Thyroid gland (tissue), 4 donors: ENCODE measurements at regions not wholly inside any gene's neighbourhood (a gene's known extent, or its start where the extent isn't known, plus 50 kb on each side); places are given as distances from the start of the nearest gene placed in this dataset.
"Not testable (repeated sequence)": the region's sequence is repeated elsewhere in the genome, so short reads cannot be mapped to it uniquely, and the experiment has no call there.

ENCODE experiments used
- POLR2A ChIP-seq, 2 donors: fragments of 450-650 bp; IDR thresholded peaks; one replicate each; pipeline ENCODE4 v1.6.1; 2017; ENCODE audit warnings: antibody characterized with exemption in 2 of 2, mild to moderate bottlenecking in 2 of 2, moderate library complexity in 1 of 2
- TF ChIP-seq, protein P1 (sequence below), 6 experiments: fragments of 200-600 bp in 3 of 6; fragments of 450-650 bp in 3 of 6; sonication (generic) in 3 of 6; IDR thresholded peaks; one replicate each; pipeline ENCODE4 v1.5.1; 2016 to 2019; ENCODE audit warnings: antibody characterized with exemption in 6 of 6, mild to moderate bottlenecking in 2 of 6, inconsistent platforms in 1 of 6, moderate library complexity in 1 of 6

DNA sequence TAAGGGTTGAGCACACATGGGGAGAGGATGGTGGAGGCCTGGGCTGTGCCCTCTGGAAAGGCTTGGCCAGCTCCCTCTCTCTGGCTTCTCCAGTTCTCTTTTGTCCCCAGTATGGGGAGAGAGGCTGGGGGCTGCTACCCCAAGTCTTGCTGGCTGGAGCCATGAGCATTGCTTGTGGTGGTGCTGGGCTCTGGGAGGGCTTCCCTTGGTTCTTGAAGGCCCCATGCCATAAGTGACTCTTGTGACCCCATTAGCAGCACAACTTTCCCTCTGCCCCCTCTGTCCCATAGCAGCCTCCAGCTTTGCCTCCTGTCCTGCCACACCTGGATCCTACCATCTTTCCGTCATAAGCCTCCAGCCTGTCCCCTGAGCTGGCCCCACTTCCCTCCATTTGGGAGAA is 177.5 kb downstream of the TRIM43 start:
- TF ChIP-seq, protein P1, sequence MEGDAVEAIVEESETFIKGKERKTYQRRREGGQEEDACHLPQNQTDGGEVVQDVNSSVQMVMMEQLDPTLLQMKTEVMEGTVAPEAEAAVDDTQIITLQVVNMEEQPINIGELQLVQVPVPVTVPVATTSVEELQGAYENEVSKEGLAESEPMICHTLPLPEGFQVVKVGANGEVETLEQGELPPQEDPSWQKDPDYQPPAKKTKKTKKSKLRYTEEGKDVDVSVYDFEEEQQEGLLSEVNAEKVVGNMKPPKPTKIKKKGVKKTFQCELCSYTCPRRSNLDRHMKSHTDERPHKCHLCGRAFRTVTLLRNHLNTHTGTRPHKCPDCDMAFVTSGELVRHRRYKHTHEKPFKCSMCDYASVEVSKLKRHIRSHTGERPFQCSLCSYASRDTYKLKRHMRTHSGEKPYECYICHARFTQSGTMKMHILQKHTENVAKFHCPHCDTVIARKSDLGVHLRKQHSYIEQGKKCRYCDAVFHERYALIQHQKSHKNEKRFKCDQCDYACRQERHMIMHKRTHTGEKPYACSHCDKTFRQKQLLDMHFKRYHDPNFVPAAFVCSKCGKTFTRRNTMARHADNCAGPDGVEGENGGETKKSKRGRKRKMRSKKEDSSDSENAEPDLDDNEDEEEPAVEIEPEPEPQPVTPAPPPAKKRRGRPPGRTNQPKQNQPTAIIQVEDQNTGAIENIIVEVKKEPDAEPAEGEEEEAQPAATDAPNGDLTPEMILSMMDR (IDR thresholded peaks at IDR 0.05): not testable (repeated sequence)
- TF ChIP-seq POLR2A (IDR thresholded peaks at IDR 0.05): not testable (repeated sequence)
